Esophagus squamous epithelium (tissue), 5 donors: ENCODE measurements at regions not wholly inside any gene's neighbourhood (a gene's known extent, or its start where the extent isn't known, plus 50 kb on each side); places are given as distances from the start of the nearest gene placed in this dataset.

Source experiments
- DNase-seq: peaks from one replicate; lab custom pipeline; 2025; lab: John Stamatoyannopoulos, UW
- H3K27ac ChIP-seq, 4 donors: fragments of 200-600 bp; sonication (generic); one replicate each; pipeline ENCODE4 v1.5.1; 2016 to 2019; ENCODE audit warnings: mild to moderate bottlenecking in 1 of 4
- H3K27me3 ChIP-seq, 4 donors: fragments of 200-600 bp; sonication (generic); 1 replicate in 3 of 4; 2 replicates in 1 of 4; pipeline versions ENCODE4 v1.5.1 to v1.6.0; 2017 to 2021; ENCODE audit warnings: antibody characterized with exemption in 1 of 4
- H3K36me3 ChIP-seq, 3 donors: fragments of 200-600 bp; sonication (generic); one replicate each; pipeline ENCODE4 v1.5.1; 2016 to 2019
- H3K4me1 ChIP-seq, 3 donors: fragments of 200-600 bp; sonication (generic); one replicate each; pipeline ENCODE4 v1.5.1; 2017 to 2019
- H3K4me3 ChIP-seq, 4 donors: fragments of 200-600 bp; sonication (generic); 1 replicate in 3 of 4; 2 replicates in 1 of 4; pipeline ENCODE4 v1.5.1; 2016 to 2019; ENCODE audit warnings: mild to moderate bottlenecking in 2 of 4, moderate library complexity in 1 of 4
- H3K9me3 ChIP-seq, 3 donors: fragments of 200-600 bp; sonication (generic); one replicate each; pipeline ENCODE4 v1.5.1; 2016 to 2019
- POLR2A ChIP-seq, 4 donors: fragments of 450-650 bp; IDR thresholded peaks; one replicate each; pipeline ENCODE4 v1.6.1; 2017; ENCODE audit warnings: antibody characterized with exemption in 4 of 4, mild to moderate bottlenecking in 4 of 4, moderate library complexity in 3 of 4
- WGBS, 2 donors: methylation state at CpG; one replicate each; pipeline ENCODE4 v1.1.5; 2018; 5-methylcytosine and 5-hydroxymethylcytosine counted together
- intact Hi-C: fragments of 100-400 bp; cut with DNase I; formaldehyde crosslinking; loops from one replicate; pipeline ENCODE4 v1.15.0; 2022
- TF ChIP-seq, protein P1 (sequence below), 6 experiments: fragments of 450-650 bp in 4 of 6; fragments of 200-600 bp in 2 of 6; sonication (generic) in 2 of 6; IDR thresholded peaks; one replicate each; pipeline ENCODE4 v1.5.1; 2016 to 2019; ENCODE audit warnings: antibody characterized with exemption in 6 of 6, mild to moderate bottlenecking in 4 of 6, moderate library complexity in 4 of 6
- donor health status: DM: yes; HTN: yes; CAD: no.

DNA sequence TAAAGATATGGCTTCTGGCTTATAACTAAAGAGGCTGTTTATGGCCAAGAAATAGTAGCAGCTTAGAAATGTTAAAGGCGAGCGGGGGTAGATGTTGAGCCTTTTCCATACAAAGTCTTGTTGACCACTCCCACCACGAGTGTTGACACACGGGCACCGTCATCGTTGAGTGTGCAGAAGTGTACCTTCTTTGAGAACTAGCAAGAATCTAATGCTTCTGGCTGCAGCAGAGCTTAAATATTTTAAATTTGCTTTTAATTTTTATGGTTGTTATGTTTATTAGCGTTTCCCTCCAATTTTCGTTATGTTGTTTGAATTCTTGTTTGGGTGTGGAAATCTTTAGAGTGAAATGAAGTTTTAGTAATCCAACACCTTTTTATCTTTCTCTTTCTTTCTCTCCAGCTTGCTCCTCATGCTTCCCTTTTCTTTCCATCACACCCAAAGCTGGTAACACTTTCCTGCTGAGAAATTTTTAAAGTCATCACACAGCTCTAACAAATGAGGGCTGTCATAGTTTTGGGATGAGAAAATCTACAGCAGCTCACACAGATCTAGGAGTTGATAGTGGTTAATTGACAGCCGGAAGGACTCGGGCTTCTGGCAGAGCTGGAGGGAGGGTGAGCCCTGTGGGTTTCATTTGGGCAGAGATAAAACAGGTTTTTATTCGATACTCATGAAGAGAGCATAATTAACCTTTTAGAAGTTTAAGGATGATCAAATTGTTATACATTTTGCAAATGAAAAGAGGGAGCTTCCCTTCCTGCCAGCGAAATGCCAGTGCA, 120.1 kb upstream of the ZNF608 start:
- Histone ChIP-seq H3K36me3 (no peaks in the 10 kb centered on the region), H3K9me3 (no peaks in the 10 kb centered on the region), H3K4me1 (peaks cover 0 to 11% (median 0%) of the 10 kb centered on the region in 3 donors), H3K27me3 (no peaks in the 10 kb centered on the region), H3K4me3 (no peak overlapping the region), H3K27ac (peak overlapping the region in 1 of 4 donors; percentile 5)
- WGBS, 2 donors = 65 to 68% methylated on average over 12 of the region's 12 CpGs
- intact Hi-C loops = no loop called here
- DNase-seq = no peak
- no peak for TF ChIP-seq POLR2A (IDR thresholded peaks at IDR 0.05)
- TF ChIP-seq, protein P1, sequence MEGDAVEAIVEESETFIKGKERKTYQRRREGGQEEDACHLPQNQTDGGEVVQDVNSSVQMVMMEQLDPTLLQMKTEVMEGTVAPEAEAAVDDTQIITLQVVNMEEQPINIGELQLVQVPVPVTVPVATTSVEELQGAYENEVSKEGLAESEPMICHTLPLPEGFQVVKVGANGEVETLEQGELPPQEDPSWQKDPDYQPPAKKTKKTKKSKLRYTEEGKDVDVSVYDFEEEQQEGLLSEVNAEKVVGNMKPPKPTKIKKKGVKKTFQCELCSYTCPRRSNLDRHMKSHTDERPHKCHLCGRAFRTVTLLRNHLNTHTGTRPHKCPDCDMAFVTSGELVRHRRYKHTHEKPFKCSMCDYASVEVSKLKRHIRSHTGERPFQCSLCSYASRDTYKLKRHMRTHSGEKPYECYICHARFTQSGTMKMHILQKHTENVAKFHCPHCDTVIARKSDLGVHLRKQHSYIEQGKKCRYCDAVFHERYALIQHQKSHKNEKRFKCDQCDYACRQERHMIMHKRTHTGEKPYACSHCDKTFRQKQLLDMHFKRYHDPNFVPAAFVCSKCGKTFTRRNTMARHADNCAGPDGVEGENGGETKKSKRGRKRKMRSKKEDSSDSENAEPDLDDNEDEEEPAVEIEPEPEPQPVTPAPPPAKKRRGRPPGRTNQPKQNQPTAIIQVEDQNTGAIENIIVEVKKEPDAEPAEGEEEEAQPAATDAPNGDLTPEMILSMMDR (IDR thresholded peaks at IDR 0.05) = no peak

DNA sequence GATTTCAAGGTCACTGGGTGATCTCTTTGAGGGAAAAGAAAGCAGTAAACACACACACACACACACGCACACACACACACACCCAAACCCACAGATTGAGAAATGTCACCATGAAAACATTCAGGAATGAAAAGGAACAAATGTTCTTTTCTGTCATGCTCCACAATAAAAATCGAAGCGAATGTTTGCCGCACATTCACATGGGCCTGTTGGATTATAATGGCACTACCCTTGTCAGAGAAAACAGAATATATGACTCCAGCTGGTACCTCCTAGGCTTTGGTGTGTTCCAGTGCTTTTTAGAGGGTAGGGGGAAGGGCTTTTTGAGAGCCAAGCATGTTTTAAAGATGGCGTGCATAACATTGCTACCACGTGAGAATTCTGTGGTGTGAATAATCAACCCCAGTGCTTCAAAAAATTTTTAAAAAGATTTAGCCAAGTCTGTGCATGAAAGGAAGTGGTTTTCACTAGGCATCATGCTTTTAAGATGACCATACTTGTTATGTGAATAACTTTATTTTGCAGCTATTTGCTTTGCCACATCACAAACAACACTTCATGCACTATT, 120.8 kb upstream of the ZNF608 start:
- Histone ChIP-seq H3K4me3 (no peak overlapping the region), H3K4me1 (peaks cover 0 to 11% (median 0%) of the 10 kb centered on the region in 3 donors), H3K27ac (no peak overlapping the region), H3K36me3 (no peaks in the 10 kb centered on the region), H3K9me3 (no peaks in the 10 kb centered on the region), H3K27me3 (no peaks in the 10 kb centered on the region)
- intact Hi-C loops = no loop called here
- 80 to 85% methylated on average over 6 of the region's 6 CpGs for WGBS, 2 donors
- TF ChIP-seq, protein P1 (IDR thresholded peaks at IDR 0.05) = no peak
- no peak for TF ChIP-seq POLR2A (IDR thresholded peaks at IDR 0.05)
- no peak for DNase-seq

DNA sequence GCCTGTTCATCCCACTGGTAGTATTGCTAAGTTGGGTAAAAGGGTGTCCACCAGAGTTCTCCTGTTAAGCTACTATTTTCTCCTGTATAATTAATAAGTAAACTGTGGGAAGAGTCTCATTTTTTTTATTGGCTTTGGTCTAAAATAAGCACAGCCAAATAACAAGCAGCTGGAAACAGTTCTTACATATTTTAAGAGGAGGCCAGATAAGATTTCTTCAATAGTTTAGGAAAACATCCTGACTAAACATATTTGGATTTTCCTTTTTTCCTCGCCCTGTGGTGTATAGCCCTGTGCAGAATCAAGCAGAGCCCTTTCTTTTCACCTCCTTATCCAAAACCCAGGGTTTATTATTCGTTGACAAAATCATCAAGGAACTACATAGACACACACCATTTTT, 122.2 kb upstream of the ZNF608 start:
- intact Hi-C loops = no loop called here
- H3K9me3 ChIP-seq = no peaks in the 10 kb centered on the region
- no peaks in the 10 kb centered on the region for H3K27me3 ChIP-seq
- TF ChIP-seq, protein P1 (IDR thresholded peaks at IDR 0.05) = no peak
- TF ChIP-seq POLR2A (IDR thresholded peaks at IDR 0.05) = no peak
- DNase-seq = no peak
- no peaks in the 10 kb centered on the region for H3K36me3 ChIP-seq
- WGBS, 2 donors = 45 to 60% methylated on average over 2 of the region's 2 CpGs
- no peak overlapping the region for H3K27ac ChIP-seq
- H3K4me1 ChIP-seq = peaks cover 0 to 11% (median 0%) of the 10 kb centered on the region in 3 donors
- no peak overlapping the region for H3K4me3 ChIP-seq

DNA sequence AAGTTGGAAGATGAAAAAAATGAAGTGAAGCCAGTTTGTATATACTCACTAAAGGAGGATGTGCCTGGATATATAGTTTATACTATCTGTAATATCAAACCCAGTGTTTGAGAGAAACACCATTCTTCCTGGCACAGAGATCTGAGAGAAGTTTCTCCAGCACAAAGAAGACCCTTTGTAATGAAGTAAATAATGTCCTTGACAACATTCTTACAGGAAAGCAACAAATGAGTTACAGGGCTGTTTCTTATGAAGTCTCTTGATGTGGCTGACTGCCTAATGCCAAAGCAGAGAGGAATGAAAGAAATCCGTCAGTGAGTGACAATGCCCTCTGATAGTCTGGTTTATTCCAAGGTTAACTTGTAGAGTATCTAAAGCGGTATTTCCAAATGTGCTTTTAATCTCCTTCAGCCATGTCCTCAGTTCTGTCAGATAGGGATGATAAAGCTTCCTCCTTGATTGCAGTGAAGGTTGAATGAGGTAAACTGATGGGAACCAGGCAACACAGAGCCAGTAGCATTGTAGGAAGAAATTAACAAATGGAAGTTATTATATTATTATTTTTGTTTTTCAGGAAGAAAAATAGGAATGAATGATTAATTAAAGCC, 123.1 kb upstream of the ZNF608 start:
- no peaks in the 10 kb centered on the region for H3K9me3 ChIP-seq
- H3K4me1 ChIP-seq = peaks cover 0 to 11% (median 0%) of the 10 kb centered on the region in 3 donors
- H3K27ac ChIP-seq = no peak overlapping the region
- no peak for DNase-seq
- 67 to 69% methylated on average over 2 of the region's 2 CpGs for WGBS, 2 donors
- TF ChIP-seq POLR2A (IDR thresholded peaks at IDR 0.05) = no peak
- TF ChIP-seq, protein P1 (IDR thresholded peaks at IDR 0.05) = no peak
- H3K4me3 ChIP-seq = no peak overlapping the region
- intact Hi-C loops = no loop called here
- no peaks in the 10 kb centered on the region for H3K36me3 ChIP-seq
- H3K27me3 ChIP-seq = no peaks in the 10 kb centered on the region

DNA sequence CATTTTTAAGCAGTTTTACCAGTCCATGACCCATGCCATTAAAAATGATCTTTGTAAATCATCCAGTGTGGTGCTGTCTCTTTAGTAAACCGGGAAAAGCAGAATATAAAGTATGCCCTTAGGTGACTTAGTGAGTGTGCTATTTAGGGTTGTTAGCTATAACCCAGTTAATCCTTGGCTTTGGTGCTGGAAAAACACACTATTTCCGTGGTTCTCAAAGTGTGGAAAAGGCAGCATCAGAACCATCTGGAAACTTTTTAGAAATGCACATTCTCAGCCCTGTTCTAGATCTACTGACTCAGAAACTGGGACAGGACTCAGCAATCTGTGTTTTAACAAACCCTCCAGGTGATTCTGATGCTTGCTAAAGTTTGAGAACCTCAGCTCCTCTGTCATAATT, 123.6 kb upstream of the ZNF608 start:
- WGBS, 2 donors = 16 to 20% methylated on average over 2 of the region's 2 CpGs
- intact Hi-C loops = no loop called here
- Histone ChIP-seq H3K27me3 (no peaks in the 10 kb centered on the region), H3K4me1 (peaks cover 0 to 11% (median 0%) of the 10 kb centered on the region in 3 donors), H3K27ac (no peak overlapping the region), H3K36me3 (no peaks in the 10 kb centered on the region), H3K9me3 (no peaks in the 10 kb centered on the region), H3K4me3 (no peak overlapping the region)
- no peak for DNase-seq
- TF ChIP-seq, protein P1 (IDR thresholded peaks at IDR 0.05) = no peak
- TF ChIP-seq POLR2A (IDR thresholded peaks at IDR 0.05) = no peak
